Prostate gland (tissue), 2 donors: ENCODE measurements at regions not wholly inside any gene's neighbourhood (a gene's known extent, or its start where the extent isn't known, plus 50 kb on each side); places are given as distances from the start of the nearest gene placed in this dataset.

Source experiments
- DNase-seq: peaks from one replicate; pipeline ENCODE4 v3.0.0-alpha.2; 2019; ENCODE audit warnings: low spot score
- H3K27ac ChIP-seq, 2 donors: fragments of 200-600 bp; sonication (generic); 2 replicates each; pipeline ENCODE4 v1.5.1; 2017 to 2019
- H3K27me3 ChIP-seq: fragments of 200-600 bp; sonication (generic); replicated peaks from 2 replicates; pipeline ENCODE4 v1.5.1; 2019; ENCODE audit not compliant: insufficient read depth
- H3K36me3 ChIP-seq, 2 donors: fragments of 200-600 bp; sonication (generic); 1 replicate in 1 of 2; 2 replicates in 1 of 2; pipeline versions ENCODE4 v1.5.1 to v1.8.1; 2017 to 2019
- H3K4me1 ChIP-seq: fragments of 200-600 bp; sonication (generic); replicated peaks from 2 replicates; pipeline ENCODE4 v1.5.1; 2019
- H3K4me3 ChIP-seq, 2 donors: fragments of 200-600 bp; sonication (generic); 2 replicates each; pipeline ENCODE4 v1.5.1; 2017 to 2019
- H3K9me3 ChIP-seq: fragments of 200-600 bp; sonication (generic); 2 replicates; pipeline ENCODE4 v1.5.1; 2017
- CTCF ChIP-seq, 4 experiments: fragments of 200-600 bp in 2 of 4; fragments of 450-650 bp in 2 of 4; sonication (generic) in 2 of 4; IDR thresholded peaks; 1 replicate in 3 of 4; 2 replicates in 1 of 4; pipeline ENCODE4 v1.5.1; 2016 to 2019; ENCODE audit warnings: antibody characterized with exemption in 4 of 4, mild to moderate bottlenecking in 2 of 4, moderate library complexity in 2 of 4
- POLR2A ChIP-seq: fragments of 450-650 bp; IDR thresholded peaks from one replicate; pipeline ENCODE4 v1.6.1; 2016; ENCODE audit warnings: antibody characterized with exemption, mild to moderate bottlenecking
- POLR2AphosphoS5 ChIP-seq: sonication (generic); formaldehyde crosslinking; IDR thresholded peaks from one replicate; pipeline ENCODE4 v1.6.1; 2017; ENCODE audit warnings: antibody characterized with exemption
- WGBS: methylation state at CpG from one replicate; pipeline ENCODE4 v1.1.5; 2018; 5-methylcytosine and 5-hydroxymethylcytosine counted together
- intact Hi-C: fragments of 100-400 bp; cut with DNase I; formaldehyde crosslinking; loops from one replicate; pipeline ENCODE4 v1.14.2; 2022

- Histone ChIP-seq H3K4me1 (no peaks in the 10 kb centered on the region), H3K4me3 (no peak overlapping the region), H3K27me3 (no peaks in the 10 kb centered on the region), H3K27ac (no peak overlapping the region), H3K36me3 (no peaks in the 10 kb centered on the region), H3K9me3 (no peaks in the 10 kb centered on the region)
- DNase-seq, result no peak
- WGBS, result 86% methylated on average over 5 of the region's 5 CpGs
- intact Hi-C loops, result no loop called here
- TF ChIP-seq POLR2A (no peak), POLR2AphosphoS5 (no peak), CTCF (IDR thresholded peaks at IDR 0.05) (no peak)
Measured at GRCh38 chr7:16933296-16934279, 51.8 kb upstream of the AGR3 start.

GRCh38 chr7:16934722-16935340 is 53.0 kb upstream of the AGR3 start:
- no peaks in the 10 kb centered on the region for H3K9me3 ChIP-seq
- no peak for DNase-seq
- no peak overlapping the region for H3K27ac ChIP-seq
- no peak for TF ChIP-seq POLR2AphosphoS5
- TF ChIP-seq POLR2A, result no peak
- no peak for TF ChIP-seq CTCF (IDR thresholded peaks at IDR 0.05)
- H3K4me3 ChIP-seq, result no peak overlapping the region
- H3K27me3 ChIP-seq, result no peaks in the 10 kb centered on the region
- 80% methylated on average over 6 of the region's 6 CpGs for WGBS
- intact Hi-C loops, result no loop called here
- no peaks in the 10 kb centered on the region for H3K4me1 ChIP-seq
- no peaks in the 10 kb centered on the region for H3K36me3 ChIP-seq

GRCh38 chr7:16935341-16935735 is 53.6 kb upstream of the AGR3 start:
- H3K9me3 ChIP-seq, result no peaks in the 10 kb centered on the region
- no peak overlapping the region for H3K27ac ChIP-seq
- DNase-seq, result no peak
- TF ChIP-seq CTCF (IDR thresholded peaks at IDR 0.05), result no peak
- no peak for TF ChIP-seq POLR2A
- peak; percentile 17 for TF ChIP-seq POLR2AphosphoS5
- H3K36me3 ChIP-seq, result no peaks in the 10 kb centered on the region
- no peaks in the 10 kb centered on the region for H3K4me1 ChIP-seq
- H3K27me3 ChIP-seq, result no peaks in the 10 kb centered on the region
- WGBS, result 51% methylated on average over 1 of the region's 1 CpG
- intact Hi-C loops, result no loop called here
- no peak overlapping the region for H3K4me3 ChIP-seq

- H3K4me1 ChIP-seq, result no peaks in the 10 kb centered on the region
- no peaks in the 10 kb centered on the region for H3K9me3 ChIP-seq
- no peaks in the 10 kb centered on the region for H3K36me3 ChIP-seq
- no peak overlapping the region for H3K4me3 ChIP-seq
- H3K27ac ChIP-seq, result no peak overlapping the region
- TF ChIP-seq POLR2A (no peak), CTCF (IDR thresholded peaks at IDR 0.05) (no peak), POLR2AphosphoS5 (no peak)
- H3K27me3 ChIP-seq, result no peaks in the 10 kb centered on the region
- DNase-seq, result no peak
- 81% methylated on average over 4 of the region's 4 CpGs for WGBS
- intact Hi-C loops, result no loop called here
Measured at GRCh38 chr7:16936626-16937422, 55.0 kb upstream of the AGR3 start.
